Stimulated activated CD4-positive, alpha-beta T cell treated with anti-CD3 and anti-CD28 coated beads, Interleukin-1b, Interleukin-23, amount 100 ng/mL, for 1 hour (primary cell): ENCODE measurements at regions not wholly inside any gene's neighbourhood (a gene's known extent, or its start where the extent isn't known, plus 50 kb on each side); places are given as distances from the start of the nearest gene placed in this dataset.

Experiments
- DNase-seq, 2 donors: peaks; one replicate each; pipeline ENCODE4 v3.0.0-alpha.2; 2020; ENCODE audit warnings: low read depth in 2 of 2

- DNase-seq: no peak
Observed at GRCh38 chr4:100084892-100085291, 105.4 kb downstream of the DDIT4L start.

GRCh38 chr4:100083289-100083688 is 107.0 kb downstream of the DDIT4L start:
- no peak for DNase-seq

GRCh38 chr4:100082852-100083251 is 107.4 kb downstream of the DDIT4L start:
- DNase-seq: no peak

GRCh38 chr4:100081491-100081890 is 108.8 kb downstream of the DDIT4L start:
- DNase-seq: no peak

- DNase-seq: no peak
Observed at GRCh38 chr4:100079264-100079663, 111.0 kb downstream of the DDIT4L start.

GRCh38 chr4:100076753-100077152 is 113.5 kb downstream of the DDIT4L start:
- no peak for DNase-seq

- DNase-seq: no peak
Observed at GRCh38 chr4:100075486-100076270, 114.6 kb downstream of the DDIT4L start.

GRCh38 chr4:100075056-100075455 is 115.2 kb downstream of the DDIT4L start:
- DNase-seq: no peak

GRCh38 chr4:100071506-100071905 is 118.8 kb downstream of the DDIT4L start:
- no peak for DNase-seq

GRCh38 chr4:100070868-100071267 is 119.4 kb downstream of the DDIT4L start:
- DNase-seq: no peak

GRCh38 chr4:100069207-100069606 is 119.1 kb upstream of the H2AZ1 start:
- no peak for DNase-seq

- no peak for DNase-seq
Observed at GRCh38 chr4:100067255-100067654, 117.2 kb upstream of the H2AZ1 start.

GRCh38 chr4:100063355-100063754 is 113.3 kb upstream of the H2AZ1 start:
- no peak for DNase-seq

- DNase-seq: no peak
Observed at GRCh38 chr4:100062921-100063320, 112.8 kb upstream of the H2AZ1 start.

GRCh38 chr4:100061835-100062234 is 111.8 kb upstream of the H2AZ1 start:
- DNase-seq: no peak

- no peak for DNase-seq
Observed at GRCh38 chr4:100060765-100061416, 110.8 kb upstream of the H2AZ1 start.

GRCh38 chr4:100059467-100059866 is 109.4 kb upstream of the H2AZ1 start:
- no peak for DNase-seq

GRCh38 chr4:100056701-100057100 is 106.6 kb upstream of the H2AZ1 start:
- no peak for DNase-seq

- no peak for DNase-seq
Observed at GRCh38 chr4:100054071-100054470, 104.0 kb upstream of the H2AZ1 start.

- no peak for DNase-seq
Observed at GRCh38 chr4:100049872-100050271, 99.8 kb upstream of the H2AZ1 start.

- DNase-seq: no peak
Observed at GRCh38 chr4:100042711-100043110, 92.6 kb upstream of the H2AZ1 start.

GRCh38 chr4:100042235-100042634 is 92.2 kb upstream of the H2AZ1 start:
- no peak for DNase-seq

- no peak for DNase-seq
Observed at GRCh38 chr4:100041646-100042045, 91.6 kb upstream of the H2AZ1 start.
